Spinal cord (tissue), 1 donor: ENCODE measurements at regions not wholly inside any gene's neighbourhood (a gene's known extent, or its start where the extent isn't known, plus 50 kb on each side); places are given as distances from the start of the nearest gene placed in this dataset. TPM values are rescaled to one million over a fixed set of nuclear protein-coding genes. Genes with fewer than 3 reads are reported as not detected.

Experiments
- small RNA-seq: library from RNA; depleted of rRNA; stranded (forward); fragments of <200 nt; gene quantifications from one replicate; pipeline ENCODE3, GENCODE V24; 2014; ENCODE audit warnings: low replicate concordance

Small RNA genes in the stretch of these regions (small RNA-seq; reads per million reads assigned to genes)
- not detected for gene AL353803.5
- not detected for gene RN7SL159P
